DOHH2 (cell line): ENCODE measurements at regions not wholly inside any gene's neighbourhood (a gene's known extent, or its start where the extent isn't known, plus 50 kb on each side); places are given as distances from the start of the nearest gene placed in this dataset.

Source experiments
- EZH2phosphoT487 ChIP-seq: fragments of 200-600 bp; sonication (generic); IDR thresholded peaks from 2 replicates; pipeline ENCODE4 v1.6.1; 2017; ENCODE audit warnings: borderline replicate concordance, mild to moderate bottlenecking, antibody characterized with exemption, low read length, moderate library complexity, mixed read lengths
- TF ChIP-seq, protein P1 (sequence below): fragments of 200-600 bp; sonication (generic); IDR thresholded peaks from one replicate; pipeline ENCODE4 v1.5.1; 2014; ENCODE audit warnings: antibody characterized with exemption, mild to moderate bottlenecking, low read depth, low read length; ENCODE audit not compliant: poor library complexity, severe bottlenecking

DNA sequence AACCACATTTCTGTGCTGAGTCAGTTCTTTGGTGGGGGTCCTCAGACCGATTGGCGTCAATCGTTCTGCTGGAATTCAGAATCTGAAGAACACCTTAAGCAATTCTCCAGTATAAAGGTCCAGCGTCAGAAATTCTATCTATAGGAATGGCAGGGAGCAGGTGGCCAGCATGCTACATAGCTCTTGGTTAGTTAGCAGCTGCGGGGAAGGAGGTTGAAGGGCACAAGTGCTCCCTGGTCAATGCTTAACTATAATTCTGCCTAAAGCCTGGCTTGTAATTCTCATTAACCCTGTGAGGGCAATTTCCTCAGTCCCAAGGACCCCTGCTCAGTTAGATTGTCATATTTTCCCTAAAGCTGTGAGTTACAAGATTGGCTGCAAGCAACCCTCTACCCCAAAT is 54.3 kb upstream of the GALNT2 start:
- TF ChIP-seq, protein P1, sequence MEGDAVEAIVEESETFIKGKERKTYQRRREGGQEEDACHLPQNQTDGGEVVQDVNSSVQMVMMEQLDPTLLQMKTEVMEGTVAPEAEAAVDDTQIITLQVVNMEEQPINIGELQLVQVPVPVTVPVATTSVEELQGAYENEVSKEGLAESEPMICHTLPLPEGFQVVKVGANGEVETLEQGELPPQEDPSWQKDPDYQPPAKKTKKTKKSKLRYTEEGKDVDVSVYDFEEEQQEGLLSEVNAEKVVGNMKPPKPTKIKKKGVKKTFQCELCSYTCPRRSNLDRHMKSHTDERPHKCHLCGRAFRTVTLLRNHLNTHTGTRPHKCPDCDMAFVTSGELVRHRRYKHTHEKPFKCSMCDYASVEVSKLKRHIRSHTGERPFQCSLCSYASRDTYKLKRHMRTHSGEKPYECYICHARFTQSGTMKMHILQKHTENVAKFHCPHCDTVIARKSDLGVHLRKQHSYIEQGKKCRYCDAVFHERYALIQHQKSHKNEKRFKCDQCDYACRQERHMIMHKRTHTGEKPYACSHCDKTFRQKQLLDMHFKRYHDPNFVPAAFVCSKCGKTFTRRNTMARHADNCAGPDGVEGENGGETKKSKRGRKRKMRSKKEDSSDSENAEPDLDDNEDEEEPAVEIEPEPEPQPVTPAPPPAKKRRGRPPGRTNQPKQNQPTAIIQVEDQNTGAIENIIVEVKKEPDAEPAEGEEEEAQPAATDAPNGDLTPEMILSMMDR = no peak
- no peak for TF ChIP-seq EZH2phosphoT487
